Fibroblast of skin of right quadriceps (primary cell): ENCODE measurements at regions not wholly inside any gene's neighbourhood (a gene's known extent, or its start where the extent isn't known, plus 50 kb on each side); places are given as distances from the start of the nearest gene placed in this dataset.
A peak's percentile ranks its signal among the peaks of the same experiment; 100 is the strongest.
"Not testable (repeated sequence)": the region's sequence is repeated elsewhere in the genome, so short reads cannot be mapped to it uniquely, and the experiment has no call there.

Source experiments
- DNase-seq: peaks from one replicate; pipeline ENCODE4 v3.0.0-alpha.2; 2013

GRCh38 chr2:122244598-122245229 is 489.3 kb downstream of the TSN start:
- no peak for DNase-seq

DNA sequence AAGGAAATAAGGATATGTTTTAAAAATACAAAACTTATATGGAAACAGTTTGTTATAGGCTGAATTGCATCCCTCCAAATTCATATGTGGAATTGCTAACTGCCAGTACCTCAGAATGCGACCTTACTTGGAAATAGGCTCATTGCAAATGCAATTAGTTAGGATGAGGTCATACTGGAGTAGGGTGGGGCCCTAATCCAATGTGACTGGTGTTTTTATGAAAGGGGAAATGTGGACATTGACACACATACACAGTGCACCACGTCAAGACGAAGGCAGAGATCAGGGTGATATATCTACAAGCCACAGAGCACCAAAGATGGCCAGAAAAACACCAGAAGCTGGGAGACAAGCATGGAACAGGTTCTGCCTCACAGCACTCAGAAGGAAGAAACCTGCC is 494.2 kb downstream of the TSN start:
- no peak for DNase-seq

DNA sequence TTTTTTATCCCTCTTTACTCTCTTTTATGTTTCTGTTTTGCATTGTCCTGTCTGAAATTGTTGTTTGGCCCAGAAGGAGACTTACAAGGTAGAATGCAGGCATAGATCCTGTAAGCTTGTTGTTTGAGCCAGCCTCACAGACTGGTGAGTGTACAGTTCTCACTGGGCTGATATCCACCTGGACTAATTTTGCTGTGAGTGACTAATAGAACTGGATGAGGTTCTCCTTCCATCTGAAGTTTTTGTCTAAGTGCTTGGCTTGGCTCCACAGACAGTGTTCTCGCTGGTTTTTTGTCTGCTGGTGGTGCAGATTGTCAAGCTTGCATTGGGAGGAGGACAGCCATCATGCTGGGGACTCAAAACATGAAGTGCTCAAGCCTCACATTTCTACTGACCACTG is 495.7 kb downstream of the TSN start:
- no peak for DNase-seq

GRCh38 chr2:122251566-122251965 is 496.1 kb downstream of the TSN start:
- no peak for DNase-seq

DNA sequence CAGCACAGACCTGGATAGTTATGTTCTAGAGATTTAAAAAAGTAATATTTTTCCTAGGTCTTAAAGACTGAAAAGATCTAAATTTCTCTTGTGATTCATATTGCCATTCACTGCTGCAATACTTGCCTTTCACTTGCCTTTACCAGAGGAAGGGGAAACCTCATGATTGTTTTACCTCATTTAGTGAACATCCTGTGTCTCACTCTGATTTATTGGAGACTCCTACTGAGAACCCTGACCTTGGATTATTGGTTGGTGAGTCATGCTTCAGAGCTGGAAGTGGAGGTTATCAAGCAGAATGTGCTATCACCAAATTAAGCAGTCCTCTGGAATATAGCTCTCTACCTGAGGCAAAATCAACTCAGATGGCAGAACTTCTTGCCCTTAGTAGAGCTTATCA is 500.5 kb downstream of the TSN start:
- peak; percentile 7 for DNase-seq

- no peak for DNase-seq
These were observed 506.5 kb downstream of the TSN start for GRCh38 chr2:122261911-122262310.

- no peak for DNase-seq
These were observed 508.3 kb downstream of the TSN start for GRCh38 chr2:122263746-122264145.

- DNase-seq, result no peak
These were observed 511.2 kb downstream of the TSN start for GRCh38 chr2:122266636-122267035.

DNA sequence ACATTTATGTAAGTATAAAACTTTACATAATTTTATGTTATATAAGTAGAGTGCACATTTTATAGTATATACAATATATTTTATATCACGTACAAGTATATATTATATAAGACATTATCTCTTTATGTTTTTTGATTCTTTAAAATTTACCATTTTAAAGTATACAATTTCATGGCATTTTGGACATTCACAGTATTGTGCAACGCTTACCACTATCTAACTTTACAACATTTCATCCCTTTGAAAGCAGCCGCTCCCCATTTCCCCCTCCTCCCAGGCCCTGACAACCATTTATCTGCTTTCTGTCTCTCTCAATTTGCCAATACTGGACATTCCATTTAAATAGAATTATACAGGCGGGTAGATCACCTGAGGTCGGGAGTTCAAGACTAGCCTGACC is 512.5 kb downstream of the TSN start:
- no peak for DNase-seq

DNA sequence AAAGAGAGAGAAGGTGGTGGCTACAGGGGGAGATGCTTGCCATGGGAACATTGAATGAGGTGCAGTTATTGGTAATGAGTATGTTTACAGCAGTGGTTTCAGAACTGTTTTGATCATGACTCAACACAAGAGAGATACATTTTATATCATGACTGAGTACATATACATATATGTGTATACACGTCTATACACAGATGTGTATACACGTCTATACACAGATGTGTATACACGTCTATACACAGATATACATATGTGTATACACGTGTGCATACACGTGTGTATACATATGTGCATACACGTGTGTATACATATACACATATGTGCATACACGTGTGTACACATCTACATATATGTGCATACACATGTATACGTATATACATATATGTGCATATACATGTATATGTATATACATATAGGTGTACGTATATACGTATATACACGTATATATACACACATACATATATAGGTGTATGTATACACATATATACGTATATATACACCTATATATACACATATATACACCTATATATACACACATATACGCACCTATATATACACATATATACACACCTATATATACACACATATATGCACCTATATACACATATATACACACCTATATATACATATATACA is 518.5 kb downstream of the TSN start:
- DNase-seq, result no peak

DNA sequence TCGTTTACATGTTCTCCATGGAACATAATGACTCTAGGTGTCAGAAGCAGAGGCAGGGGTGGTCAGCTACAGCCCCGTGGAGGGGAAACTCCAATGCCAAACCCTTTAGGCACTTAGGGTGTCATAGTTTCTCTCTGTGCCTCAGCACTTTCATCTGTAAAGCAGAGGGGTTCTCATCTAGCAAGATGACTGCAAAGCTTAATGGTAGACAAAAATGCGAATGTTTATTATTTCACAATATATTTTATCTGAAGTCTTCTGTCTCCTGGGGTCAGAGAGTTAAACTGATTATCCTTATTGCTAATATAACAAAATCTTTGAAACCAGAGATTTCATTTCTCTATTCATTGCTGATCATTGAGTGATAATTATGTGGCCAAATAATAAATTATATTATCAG is 522.5 kb downstream of the TSN start:
- DNase-seq, result no peak

DNA sequence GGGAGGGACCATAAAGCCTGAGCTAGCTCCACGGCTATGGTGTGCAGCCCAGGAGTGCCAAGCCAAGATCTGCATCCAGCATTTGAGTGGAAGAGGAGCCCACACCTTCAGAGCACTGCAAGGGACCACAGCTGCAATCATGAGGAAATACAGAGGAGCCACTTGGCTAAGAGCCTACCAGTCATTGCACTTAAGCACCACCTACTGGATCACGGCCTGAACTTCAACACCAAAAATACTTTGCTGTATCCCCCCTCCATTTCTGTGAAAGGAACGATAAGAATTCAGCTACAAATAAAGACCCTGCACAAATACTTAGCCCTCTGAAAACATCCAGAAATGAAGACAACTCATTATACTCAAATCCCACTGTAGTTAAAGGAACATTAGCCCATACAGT is 545.3 kb downstream of the TSN start:
- DNase-seq, result no peak

- DNase-seq, result no peak
These were observed 552.3 kb downstream of the TSN start for GRCh38 chr2:122307763-122308162.

GRCh38 chr2:122315306-122315705 is 559.9 kb downstream of the TSN start:
- DNase-seq, result no peak

GRCh38 chr2:122319539-122320132 is 564.2 kb downstream of the TSN start:
- DNase-seq, result no peak

DNA sequence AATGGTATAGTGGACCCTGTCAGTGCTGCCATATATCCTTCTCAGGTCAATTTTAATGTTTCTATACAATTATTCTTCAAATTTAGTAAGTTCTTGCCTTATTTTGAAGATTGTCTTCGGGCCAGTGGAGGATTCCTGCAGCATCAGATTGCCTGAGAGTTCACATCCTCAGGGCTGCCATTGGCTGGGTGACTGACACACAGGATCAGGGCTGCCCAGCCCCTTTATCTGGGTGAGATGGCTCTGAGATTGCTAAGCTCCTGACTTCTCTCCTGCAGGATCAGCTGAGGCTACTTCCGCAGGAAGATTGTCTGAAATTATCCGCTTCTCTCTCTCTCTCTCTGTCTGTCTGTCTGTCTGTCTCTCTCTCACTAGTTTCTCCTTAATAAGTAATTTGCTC is 567.4 kb downstream of the TSN start:
- DNase-seq, result no peak

- no peak for DNase-seq
These were observed 568.5 kb downstream of the TSN start for GRCh38 chr2:122323927-122324326.

GRCh38 chr2:122326471-122326870 is 571.0 kb downstream of the TSN start:
- DNase-seq, result no peak

DNA sequence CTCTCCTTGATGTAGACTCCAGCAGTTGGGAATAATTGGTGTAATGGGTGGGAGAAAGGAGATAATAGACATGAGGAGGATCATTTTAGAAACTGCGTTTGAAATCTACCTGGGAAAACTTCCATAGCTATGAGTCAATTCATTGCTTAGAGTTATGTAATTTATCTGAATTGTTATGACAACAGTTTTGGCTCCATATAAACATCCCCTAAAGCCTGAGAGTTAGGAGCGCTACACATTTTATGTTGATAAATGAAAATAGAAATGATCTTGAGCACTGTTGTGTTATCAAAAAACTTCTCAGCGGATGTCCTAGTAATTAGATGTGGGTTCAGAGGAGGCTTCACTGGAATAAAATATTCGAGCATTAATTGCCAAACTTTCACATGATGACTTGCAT is 573.4 kb downstream of the TSN start:
- no peak for DNase-seq

GRCh38 chr2:122329278-122329677 is 573.8 kb downstream of the TSN start:
- DNase-seq, result peak; percentile 3

DNA sequence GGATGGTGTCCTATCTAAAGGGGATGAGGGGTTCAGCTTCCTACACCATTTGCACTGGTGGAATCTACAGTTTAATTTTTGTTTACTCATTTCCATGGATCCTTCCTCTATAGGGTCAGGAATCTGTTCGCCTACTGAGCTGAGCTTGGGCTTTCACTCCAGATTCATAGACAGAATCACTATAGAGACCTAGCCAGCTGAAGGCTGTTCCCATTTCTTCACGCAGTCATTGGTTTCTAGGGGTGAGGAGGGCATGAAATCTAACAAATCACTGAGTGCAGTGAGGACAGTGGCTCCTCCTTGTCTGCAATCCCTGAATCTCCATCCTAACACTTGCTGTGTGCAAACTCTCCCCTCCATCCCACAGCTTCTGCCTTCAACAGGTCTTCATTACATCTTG is 578.5 kb downstream of the TSN start:
- no peak for DNase-seq

GRCh38 chr2:122338000-122338399 is 582.5 kb downstream of the TSN start:
- no peak for DNase-seq

GRCh38 chr2:122340246-122340645 is 584.8 kb downstream of the TSN start:
- no peak for DNase-seq

GRCh38 chr2:122341007-122341406 is 585.6 kb downstream of the TSN start:
- DNase-seq, result no peak

DNA sequence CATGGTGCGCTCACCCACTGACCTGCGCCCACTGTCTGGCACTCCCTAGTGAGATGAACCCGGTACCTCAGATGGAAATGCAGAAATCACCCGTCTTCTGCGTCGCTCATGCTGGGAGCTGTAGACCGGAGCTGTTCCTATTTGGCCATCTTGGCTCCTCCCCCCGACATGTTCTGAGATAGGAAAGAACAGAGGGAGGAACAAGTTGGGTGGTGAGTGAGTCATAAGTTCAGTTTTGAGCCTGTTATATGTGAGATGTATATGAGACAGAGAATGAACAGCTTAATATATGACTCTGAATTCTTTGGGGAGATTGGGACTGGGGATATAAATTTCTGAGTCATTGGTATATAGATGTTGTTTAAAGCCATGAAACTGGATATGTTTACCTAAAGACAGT is 596.7 kb downstream of the TSN start:
- not testable (repeated sequence) for DNase-seq
